ENCODE measurements at regions not wholly inside any gene's neighbourhood (a gene's known extent, or its start where the extent isn't known, plus 50 kb on each side); places are given as distances from the start of the nearest gene placed in this dataset.

DNA sequence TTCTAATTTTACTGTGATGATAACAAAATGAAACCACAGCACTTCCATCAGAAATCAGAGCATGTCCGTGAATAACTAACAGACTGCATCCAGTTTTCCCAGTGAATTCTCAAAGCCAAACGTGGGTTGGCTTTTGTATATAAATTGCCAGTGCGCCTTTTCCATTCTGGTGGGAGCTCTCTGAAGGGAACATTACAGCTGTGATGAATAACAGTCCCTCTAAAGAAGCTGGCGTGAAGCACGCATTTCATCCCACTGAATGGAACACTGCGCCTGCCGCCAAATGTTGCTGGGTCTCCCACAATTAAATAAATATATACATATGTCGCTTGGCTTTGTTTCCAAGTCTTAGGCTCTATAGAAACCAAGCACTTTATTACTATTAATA, 113.0 kb upstream of the PFN2 start:
- DNase-seq: peak; percentile 75

DNA sequence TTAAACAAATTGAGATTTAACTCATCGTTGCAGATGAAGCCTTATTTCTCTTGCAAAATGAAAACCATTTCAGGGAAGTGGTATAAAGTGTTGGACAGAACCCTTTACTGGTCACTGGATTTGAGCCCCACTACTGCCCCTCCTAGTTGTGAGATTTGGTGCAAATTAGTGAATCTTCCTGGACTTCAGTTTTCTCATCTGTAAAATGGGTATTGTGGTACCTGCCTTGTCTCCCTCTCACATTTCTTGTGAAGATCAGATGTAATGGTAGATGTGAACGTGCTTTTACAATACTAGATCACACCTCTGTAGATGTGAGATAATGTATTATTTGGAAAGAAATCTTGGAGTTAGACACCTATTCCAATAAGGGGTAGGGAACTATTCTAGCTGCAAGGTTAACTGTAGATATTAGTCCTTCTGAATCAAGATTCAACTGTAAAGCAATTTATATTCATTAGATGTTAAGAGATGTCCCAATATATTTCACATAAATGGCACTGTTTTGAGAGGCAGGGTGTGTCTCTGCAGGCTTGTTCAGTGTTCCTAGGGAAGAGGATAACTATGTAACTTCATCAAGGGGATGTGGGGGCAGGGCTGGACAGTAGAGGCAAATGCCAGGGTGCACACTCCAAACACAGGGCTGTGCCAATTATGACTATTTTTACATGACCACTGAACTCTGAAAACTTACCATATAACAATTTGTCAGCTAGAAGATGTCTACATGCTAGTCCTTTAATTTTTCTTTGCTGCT, 112.4 kb upstream of the PFN2 start:
- no peak for DNase-seq

- no peak for DNase-seq
These were observed 110.4 kb upstream of the PFN2 start for GRCh38 chr3:150081084-150081483.

DNA sequence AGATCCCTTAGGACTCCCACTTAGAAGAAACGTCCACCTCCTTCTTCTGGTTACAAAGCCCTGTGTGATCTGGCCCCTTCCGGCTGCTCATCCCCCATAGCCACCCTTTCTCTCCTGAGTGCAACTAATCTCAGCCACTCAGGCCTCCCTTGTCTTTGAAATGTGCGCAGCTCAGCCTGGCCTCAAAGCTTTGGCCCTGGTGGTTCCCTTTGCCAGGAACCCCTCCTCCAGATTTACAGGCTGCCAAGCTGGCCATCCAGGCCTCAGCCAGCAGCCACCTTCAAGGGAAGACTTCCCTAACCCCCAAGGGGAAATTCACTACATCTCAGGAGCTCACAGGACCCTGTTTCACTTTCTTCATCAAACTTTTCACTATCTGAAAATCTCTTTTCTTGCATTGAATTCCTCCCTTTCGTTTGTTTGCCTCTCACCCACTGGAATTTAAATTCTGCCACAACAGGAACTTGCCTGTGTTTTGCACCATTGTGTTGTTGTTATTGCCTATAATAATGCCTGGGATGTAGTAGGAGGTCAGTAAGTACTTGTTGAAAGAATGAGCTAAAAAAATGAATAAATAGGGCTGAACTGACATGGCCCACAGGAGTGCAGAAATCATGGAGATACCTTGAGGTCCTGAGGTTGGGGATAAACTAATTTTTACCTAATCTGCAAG, 109.5 kb upstream of the PFN2 start:
- no peak for DNase-seq

DNA sequence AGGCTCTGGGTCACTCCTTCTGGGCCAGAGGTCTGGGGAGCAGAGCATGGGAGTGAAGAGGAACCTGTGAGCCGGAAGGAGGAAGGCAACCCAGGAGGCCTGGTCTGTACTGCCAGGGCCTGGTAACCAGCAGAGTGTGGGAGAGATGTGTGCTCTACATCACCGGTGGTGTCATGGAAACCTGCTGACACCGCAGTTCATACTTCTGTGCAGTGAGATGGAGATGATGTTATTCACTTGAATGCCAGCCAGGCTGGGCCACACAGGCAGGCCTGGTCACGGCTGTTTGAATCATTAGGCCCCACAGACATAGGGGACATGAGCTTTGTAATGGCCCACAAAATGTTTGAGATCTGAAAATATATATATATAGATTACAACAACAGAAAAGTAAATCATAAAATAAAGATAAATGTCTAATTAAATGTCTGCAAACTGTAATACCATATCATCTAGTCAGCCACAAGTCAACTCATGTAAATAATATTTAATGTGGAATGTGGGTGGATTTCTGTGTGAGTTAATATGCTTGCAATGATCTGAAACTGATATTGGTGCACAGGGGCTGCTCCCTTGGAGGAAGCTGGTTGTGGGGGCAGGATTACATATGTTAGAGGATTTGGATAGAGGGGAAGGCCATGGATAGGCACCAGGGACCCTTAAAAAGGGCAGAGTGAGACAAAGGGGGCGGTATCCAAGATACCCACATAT, 108.5 kb upstream of the PFN2 start:
- DNase-seq: peak; percentile 73

- DNase-seq: no peak
These were observed 107.0 kb upstream of the PFN2 start for GRCh38 chr3:150077581-150078247.

DNA sequence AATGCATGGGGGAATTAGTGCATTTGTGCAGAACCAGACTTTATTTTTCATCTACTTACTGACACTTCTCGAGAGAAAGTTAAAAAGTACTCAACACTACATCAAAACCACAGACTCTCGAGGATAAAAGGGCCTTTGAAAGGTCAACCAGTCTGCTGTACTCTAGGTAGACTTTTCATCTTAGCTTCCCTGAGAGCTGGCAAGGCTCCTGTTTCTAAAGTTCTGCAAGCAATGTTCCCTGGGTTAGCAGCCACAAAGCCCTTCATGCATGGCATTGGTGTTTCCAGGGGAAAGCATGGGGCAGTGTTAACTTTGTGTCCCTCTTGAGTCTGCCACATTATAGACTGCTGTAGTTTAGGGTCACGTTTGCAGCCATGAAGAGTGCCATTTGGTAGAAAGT, 106.4 kb upstream of the PFN2 start:
- DNase-seq: no peak

- no peak for DNase-seq
These were observed 105.7 kb upstream of the PFN2 start for GRCh38 chr3:150076443-150076842.

DNA sequence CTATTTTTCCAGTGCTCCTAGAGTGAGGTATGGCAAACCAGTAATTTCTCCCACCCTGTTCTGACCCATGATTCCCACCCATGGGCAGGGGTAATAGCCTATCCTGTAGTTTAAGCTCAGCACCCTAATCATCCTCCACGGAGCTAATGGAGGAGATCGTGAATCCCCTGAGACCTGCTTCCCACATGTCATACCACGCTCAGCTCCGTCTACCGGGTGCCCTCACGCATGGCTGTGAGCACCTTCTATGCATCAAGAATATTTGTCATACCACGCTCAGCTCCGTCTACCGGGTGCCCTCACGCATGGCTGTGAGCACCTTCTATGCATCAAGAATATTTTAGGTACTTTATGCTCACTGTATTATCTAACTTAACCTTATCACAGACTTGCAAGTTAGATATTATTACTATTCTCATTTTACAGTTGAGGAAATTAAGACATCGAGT, 104.7 kb upstream of the PFN2 start:
- DNase-seq: no peak

GRCh38 chr3:150074697-150075416, 104.2 kb upstream of the PFN2 start:
- DNase-seq: peak; percentile 33

DNA sequence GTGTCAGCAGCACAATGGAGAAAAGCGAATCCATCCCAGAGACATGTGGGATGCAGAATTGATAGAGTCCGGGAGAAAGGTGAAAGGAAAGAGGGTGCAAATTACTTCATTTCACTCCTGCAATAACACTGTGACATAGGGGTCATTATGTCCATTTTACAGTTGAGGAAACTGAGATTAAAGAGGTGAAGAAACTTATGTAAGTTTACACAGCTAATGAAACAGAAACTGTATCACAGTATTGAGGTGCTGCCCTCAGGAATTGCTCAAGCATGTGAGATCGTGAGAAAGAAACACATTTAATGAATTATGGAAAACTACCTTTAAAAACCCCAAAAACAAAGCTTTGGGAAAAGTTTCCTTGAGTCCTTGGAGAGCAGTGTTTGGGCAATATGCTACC, 103.6 kb upstream of the PFN2 start:
- no peak for DNase-seq

GRCh38 chr3:150073513-150073912, 102.8 kb upstream of the PFN2 start:
- no peak for DNase-seq

DNA sequence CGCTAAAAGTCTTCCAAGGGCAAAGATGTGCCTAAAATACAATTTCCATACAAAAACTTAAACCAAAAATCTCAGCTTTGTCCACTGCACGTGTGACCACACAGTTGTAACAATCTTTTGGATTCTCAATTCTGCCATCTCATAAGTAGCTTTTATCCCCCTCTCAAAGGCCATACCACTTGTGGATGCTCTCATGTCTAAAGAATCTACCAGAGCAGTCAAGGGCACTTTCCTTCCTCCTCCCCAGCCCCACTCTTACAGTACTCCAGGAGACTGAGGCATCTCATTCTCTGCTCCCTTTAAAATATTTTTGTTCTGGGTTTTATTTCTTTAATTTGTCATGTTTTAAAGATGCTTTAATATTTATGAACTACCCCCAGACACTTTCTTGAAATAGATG, 102.3 kb upstream of the PFN2 start:
- DNase-seq: no peak

DNA sequence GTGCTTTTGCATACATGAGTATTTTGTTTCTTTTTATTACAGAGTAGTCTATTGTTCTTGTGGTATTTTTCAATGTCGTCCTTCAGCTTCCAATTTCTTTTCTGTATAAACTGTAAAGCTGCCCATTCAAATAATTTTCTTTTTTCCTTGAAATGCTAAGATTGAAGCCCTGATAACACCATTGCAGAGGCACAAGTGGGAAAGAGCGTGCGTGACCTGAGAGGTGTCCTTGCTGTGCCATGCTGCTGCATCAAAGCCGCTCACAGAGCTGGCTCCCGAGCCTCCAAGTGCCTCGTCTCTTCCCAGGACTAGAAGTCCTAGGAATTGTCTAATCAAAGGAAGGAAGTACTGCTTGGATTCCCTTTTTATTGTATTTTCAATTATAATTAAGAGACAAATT, 101.9 kb upstream of the PFN2 start:
- DNase-seq: no peak

DNA sequence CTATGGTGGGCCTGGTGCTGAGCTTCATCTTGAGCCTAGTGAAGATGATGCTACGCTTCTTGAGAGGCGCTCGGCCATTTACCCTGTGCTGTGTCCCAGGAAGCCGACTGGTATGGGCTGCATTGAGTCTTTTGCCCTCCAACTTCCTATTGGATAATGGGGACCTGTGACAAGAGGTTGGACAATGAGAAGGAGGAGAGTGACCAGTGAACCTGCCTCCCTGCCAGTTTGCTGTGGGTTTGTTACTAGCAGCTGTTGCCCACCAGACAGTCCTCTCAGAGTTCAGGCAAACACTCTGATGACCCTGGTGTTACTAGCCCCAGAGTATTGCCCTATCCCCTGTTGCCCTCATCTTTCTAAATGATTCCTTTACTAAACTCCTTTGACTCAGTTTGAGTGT, 99.6 kb upstream of the PFN2 start:
- no peak for DNase-seq

DNA sequence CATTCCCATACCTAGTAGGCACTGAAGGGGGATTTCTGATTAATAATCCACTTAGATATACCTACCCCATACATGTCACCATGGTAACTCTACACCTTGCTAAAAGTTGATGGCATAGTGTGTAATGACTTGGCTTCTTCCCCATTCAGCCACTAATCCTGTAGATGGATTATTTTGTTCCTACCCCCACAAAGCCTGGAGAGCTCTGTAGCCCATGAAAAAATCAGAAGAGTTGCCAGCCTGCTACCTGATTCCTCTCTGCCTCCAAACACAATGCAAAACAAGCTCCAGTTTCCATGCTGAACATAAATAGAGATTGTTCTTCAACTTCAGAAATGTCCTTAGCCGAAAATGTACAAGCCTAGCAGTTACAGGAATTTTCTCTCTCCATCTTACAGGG, 98.9 kb upstream of the PFN2 start:
- no peak for DNase-seq

GRCh38 chr3:150069154-150069527, 98.4 kb upstream of the PFN2 start:
- DNase-seq: no peak

- DNase-seq: no peak
These were observed 97.9 kb upstream of the PFN2 start for GRCh38 chr3:150068440-150069153.

DNA sequence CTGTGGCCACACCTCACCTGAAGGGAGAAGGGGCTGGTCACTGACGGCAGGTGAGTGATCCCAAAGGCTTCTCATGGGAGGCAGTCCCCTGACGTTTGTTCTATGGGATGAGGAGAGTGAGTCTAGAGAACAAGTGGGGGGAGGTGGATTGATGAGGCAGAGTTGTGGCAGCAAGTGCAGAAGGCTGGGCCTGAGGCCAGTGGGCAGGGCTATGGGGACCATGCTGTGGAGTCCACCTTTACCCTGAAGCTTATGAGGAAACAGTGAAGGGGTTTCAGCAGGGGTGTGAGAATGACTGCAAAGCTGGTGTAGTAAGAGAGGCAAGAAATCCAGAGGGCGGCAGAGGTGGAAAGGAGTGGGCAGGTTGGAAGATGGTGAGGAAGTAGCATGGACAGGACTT, 96.9 kb upstream of the PFN2 start:
- DNase-seq: no peak

GRCh38 chr3:150064971-150065370, 94.3 kb upstream of the PFN2 start:
- no peak for DNase-seq

DNA sequence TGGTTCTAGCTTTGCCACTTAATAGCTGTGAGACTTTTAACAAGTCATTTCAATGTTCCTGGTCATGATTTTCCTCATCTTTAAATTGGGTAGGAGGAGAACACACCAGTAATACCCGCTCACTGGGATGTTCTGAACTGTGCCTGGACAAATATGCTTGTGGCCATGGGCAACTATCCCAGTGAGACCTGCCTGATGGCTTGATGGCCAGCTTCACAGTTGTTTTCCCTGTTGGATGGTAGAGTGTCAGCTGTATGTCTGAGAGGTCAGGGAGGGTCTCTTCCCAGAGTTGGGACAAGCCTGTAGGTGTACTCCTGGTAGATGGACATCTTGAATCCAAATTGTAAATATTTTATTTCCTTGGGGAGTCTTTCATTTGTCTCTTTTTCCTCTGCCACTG, 92.5 kb upstream of the PFN2 start:
- no peak for DNase-seq

- peak; percentile 40 for DNase-seq
These were observed 91.8 kb upstream of the PFN2 start for GRCh38 chr3:150062492-150062891.
